ENCODE measurements at regions not wholly inside any gene's neighbourhood (a gene's known extent, or its start where the extent isn't known, plus 50 kb on each side); places are given as distances from the start of the nearest gene placed in this dataset.

DNA sequence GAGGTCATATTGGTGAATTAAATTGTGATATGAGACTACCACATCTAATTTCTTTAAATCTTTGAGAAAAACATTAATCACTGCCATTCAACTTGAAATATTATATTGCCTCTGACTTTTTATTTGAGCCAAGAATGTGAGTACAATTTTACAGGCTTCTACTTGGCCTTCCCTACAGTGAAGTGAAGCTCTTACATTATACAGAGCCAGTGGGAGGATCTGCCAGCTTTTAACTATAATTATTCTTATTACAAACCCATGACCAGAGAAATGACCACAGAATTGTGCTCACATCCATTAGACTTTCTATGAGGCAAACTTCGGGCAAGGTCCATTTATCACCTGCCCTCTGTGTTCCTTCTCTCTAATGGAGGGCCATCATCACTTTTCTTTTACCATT lies 114.2 kb downstream of the RERGL start:
- no peak for DNase-seq (ENCODE audit: low read depth)
- no peak for TF ChIP-seq POLR2A (IDR thresholded peaks at IDR 0.05; ENCODE audit: extremely low read depth, insufficient read length)
- TF ChIP-seq MYC (IDR thresholded peaks at IDR 0.05; ENCODE audit: low read depth, low read length), result no peak
- TF ChIP-seq, protein P1, sequence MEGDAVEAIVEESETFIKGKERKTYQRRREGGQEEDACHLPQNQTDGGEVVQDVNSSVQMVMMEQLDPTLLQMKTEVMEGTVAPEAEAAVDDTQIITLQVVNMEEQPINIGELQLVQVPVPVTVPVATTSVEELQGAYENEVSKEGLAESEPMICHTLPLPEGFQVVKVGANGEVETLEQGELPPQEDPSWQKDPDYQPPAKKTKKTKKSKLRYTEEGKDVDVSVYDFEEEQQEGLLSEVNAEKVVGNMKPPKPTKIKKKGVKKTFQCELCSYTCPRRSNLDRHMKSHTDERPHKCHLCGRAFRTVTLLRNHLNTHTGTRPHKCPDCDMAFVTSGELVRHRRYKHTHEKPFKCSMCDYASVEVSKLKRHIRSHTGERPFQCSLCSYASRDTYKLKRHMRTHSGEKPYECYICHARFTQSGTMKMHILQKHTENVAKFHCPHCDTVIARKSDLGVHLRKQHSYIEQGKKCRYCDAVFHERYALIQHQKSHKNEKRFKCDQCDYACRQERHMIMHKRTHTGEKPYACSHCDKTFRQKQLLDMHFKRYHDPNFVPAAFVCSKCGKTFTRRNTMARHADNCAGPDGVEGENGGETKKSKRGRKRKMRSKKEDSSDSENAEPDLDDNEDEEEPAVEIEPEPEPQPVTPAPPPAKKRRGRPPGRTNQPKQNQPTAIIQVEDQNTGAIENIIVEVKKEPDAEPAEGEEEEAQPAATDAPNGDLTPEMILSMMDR (IDR thresholded peaks at IDR 0.05; ENCODE audit: low read depth, low read length), result no peak
- TF ChIP-seq, protein P2, sequence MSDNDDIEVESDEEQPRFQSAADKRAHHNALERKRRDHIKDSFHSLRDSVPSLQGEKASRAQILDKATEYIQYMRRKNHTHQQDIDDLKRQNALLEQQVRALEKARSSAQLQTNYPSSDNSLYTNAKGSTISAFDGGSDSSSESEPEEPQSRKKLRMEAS (IDR thresholded peaks at IDR 0.05; ENCODE audit: low read depth, low read length), result no peak

DNA sequence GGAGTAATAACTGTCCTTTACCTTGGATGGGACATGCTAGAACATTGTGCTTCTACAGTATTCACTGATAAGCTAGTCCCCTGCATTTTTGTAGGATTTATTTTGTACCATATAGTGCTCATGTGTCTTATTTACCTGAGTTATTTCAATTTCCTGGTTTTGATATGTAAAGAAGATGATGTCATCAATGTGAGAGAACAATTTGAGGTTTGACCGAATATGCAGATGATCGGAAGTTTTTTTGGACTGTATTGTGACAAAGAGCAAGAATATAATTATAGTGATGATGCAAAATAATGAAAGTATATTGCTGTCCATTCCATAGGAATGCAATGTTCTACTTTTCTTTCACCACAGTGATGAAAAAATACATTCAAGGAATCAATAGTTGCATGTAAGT lies 114.8 kb downstream of the RERGL start:
- TF ChIP-seq POLR2A (IDR thresholded peaks at IDR 0.05; ENCODE audit: extremely low read depth, insufficient read length), result no peak
- TF ChIP-seq, protein P2 (IDR thresholded peaks at IDR 0.05; ENCODE audit: low read depth, low read length), result no peak
- no peak for TF ChIP-seq MYC (IDR thresholded peaks at IDR 0.05; ENCODE audit: low read depth, low read length)
- TF ChIP-seq, protein P1 (IDR thresholded peaks at IDR 0.05; ENCODE audit: low read depth, low read length), result no peak
- no peak for DNase-seq (ENCODE audit: low read depth)
- no peak overlapping the region for H3K4me3 ChIP-seq (ENCODE audit: low read depth, low read length)

More for the DNA sequence above, 114.2 kb downstream of the RERGL start:
- H3K4me3 ChIP-seq (ENCODE audit: low read depth, low read length), result no peak overlapping the region

DNA sequence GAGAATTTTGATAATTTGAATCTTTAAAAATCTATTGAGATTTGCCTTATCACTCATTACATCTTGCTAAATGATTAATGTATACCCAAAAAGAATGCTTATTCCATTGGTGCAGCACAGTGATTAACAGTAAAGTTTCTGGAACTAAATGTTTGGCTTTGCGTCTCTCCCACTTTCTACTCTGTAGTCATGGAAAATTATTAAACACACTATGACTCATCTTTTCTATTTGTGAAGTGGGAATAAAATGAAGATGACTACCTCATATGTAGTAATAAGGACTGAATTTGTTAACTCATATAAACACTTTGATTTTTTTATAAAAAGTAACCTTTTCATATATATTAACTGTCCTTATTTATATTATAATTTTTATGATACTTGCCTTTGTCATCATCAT lies 118.1 kb downstream of the RERGL start:
- DNase-seq (ENCODE audit: low read depth), result no peak
- no peak overlapping the region for H3K4me3 ChIP-seq (ENCODE audit: low read depth, low read length)
- TF ChIP-seq, protein P1 (IDR thresholded peaks at IDR 0.05; ENCODE audit: low read depth, low read length), result no peak
- TF ChIP-seq MYC (IDR thresholded peaks at IDR 0.05; ENCODE audit: low read depth, low read length), result no peak

DNA sequence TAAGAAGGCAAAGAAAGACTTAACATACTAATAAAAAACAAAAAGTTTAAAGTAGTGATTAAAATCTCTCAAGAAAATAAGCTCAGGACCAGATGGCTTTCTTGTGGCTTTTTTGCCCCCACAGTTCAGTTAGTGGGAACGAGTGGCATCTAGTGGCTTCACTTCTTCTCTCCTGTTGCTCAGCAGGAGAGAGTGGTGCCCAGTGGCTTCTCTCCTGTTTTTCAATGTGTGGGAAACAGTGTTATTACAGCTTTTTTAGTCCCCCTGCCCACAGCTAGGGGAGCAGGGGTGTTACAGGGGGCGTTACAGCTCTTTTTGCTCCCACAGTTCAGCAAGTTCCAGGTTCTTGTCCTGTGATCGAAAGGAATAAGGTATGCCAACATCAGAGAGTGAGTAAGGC lies 135.2 kb downstream of the RERGL start:
- H3K4me3 ChIP-seq (ENCODE audit: low read depth, low read length), result no peak overlapping the region
- DNase-seq (ENCODE audit: low read depth), result peak; percentile 2
- TF ChIP-seq POLR2A (IDR thresholded peaks at IDR 0.05; ENCODE audit: extremely low read depth, insufficient read length) (no peak), MYC (IDR thresholded peaks at IDR 0.05; ENCODE audit: low read depth, low read length) (no peak)
- TF ChIP-seq, protein P2 (IDR thresholded peaks at IDR 0.05; ENCODE audit: low read depth, low read length), result no peak
- TF ChIP-seq, protein P1 (IDR thresholded peaks at IDR 0.05; ENCODE audit: low read depth, low read length), result no peak

DNA sequence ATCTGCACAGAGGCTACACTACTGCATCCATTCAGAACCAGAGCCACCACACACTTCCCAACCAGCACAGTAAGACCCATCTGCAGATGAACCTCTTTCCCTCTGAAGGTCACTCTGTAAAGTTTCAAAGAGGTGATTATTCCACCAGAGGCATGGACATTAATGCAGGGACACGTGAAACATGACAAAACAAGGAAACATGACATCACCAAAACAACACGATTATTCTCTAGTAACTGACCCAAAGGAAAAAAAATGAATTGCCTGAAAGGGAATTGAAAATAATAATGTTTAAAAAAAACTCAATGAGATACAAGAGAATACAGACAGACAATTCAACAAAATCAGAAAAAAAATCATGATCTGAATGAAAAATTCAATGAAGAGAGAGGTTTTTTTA lies 139.1 kb downstream of the RERGL start:
- TF ChIP-seq, protein P2 (IDR thresholded peaks at IDR 0.05; ENCODE audit: low read depth, low read length), result no peak
- no peak for TF ChIP-seq POLR2A (IDR thresholded peaks at IDR 0.05; ENCODE audit: extremely low read depth, insufficient read length)
- TF ChIP-seq, protein P1 (IDR thresholded peaks at IDR 0.05; ENCODE audit: low read depth, low read length), result no peak
- no peak for TF ChIP-seq MYC (IDR thresholded peaks at IDR 0.05; ENCODE audit: low read depth, low read length)
- H3K4me3 ChIP-seq (ENCODE audit: low read depth, low read length), result no peak overlapping the region
- no peak for DNase-seq (ENCODE audit: low read depth)

DNA sequence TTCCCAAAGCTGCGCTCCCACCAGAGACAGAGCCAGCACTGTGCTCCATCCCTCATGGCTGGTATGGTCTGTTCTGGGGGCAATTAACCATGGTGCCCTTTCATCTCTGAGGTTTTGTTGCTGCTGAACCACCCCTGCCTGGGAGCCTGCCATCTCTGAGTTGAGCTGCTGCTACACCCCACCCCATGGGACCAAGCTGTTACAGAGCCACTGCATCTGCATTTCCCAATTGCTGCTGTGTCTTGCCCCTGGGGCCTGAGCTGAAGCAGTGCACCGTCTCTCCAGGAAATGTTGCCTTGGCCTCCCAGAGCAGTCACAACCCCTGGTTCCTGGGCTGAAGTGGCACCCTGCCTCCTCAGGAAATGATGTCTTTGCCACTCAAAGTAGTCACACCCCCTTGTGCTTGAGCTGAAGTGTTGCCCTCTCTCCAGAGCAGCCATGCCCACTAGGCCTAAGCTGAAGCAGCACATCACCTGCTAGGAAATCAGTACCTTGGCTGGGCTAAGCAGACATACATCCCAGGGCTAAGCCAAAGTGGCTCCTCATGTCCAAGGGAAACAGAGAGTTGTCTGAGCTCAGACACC lies 140.3 kb downstream of the RERGL start:
- no peak overlapping the region for H3K4me3 ChIP-seq (ENCODE audit: low read depth, low read length)
- DNase-seq (ENCODE audit: low read depth), result no peak
- TF ChIP-seq, protein P1 (IDR thresholded peaks at IDR 0.05; ENCODE audit: low read depth, low read length), result no peak

All from NB4 (cell line).